KMS-11 (cell line): ENCODE measurements at regions not wholly inside any gene's neighbourhood (a gene's known extent, or its start where the extent isn't known, plus 50 kb on each side); places are given as distances from the start of the nearest gene placed in this dataset.

ENCODE experiments used
- H2AFZ ChIP-seq: fragments of 200-600 bp; sonication (generic); 2 replicates; pipeline ENCODE4 v1.6.1; 2016; ENCODE audit warnings: antibody characterized with exemption, mixed run types, low read depth
- H3K27ac ChIP-seq: fragments of 200-600 bp; sonication (generic); 2 replicates; pipeline ENCODE4 v1.6.1; 2016; ENCODE audit warnings: mild to moderate bottlenecking, mixed run types
- H3K27me3 ChIP-seq: fragments of 200-600 bp; sonication (generic); 2 replicates; pipeline ENCODE4 v1.6.1; 2017; ENCODE audit warnings: mild to moderate bottlenecking, low read depth, mixed run types, moderate library complexity; ENCODE audit not compliant: insufficient read depth
- H3K36me3 ChIP-seq: fragments of 200-600 bp; sonication (generic); 2 replicates; pipeline ENCODE4 v1.6.1; 2017; ENCODE audit warnings: mild to moderate bottlenecking, mixed run types; ENCODE audit not compliant: insufficient read depth
- H3K4me1 ChIP-seq: fragments of 200-600 bp; sonication (generic); 2 replicates; pipeline ENCODE4 v1.6.1; 2016; ENCODE audit warnings: mild to moderate bottlenecking, low read depth, mixed run types; ENCODE audit not compliant: poor library complexity, severe bottlenecking
- H3K4me2 ChIP-seq: fragments of 200-600 bp; sonication (generic); 2 replicates; pipeline ENCODE4 v1.7.0; 2016; ENCODE audit warnings: mild to moderate bottlenecking, mixed run types
- H3K4me3 ChIP-seq: fragments of 200-600 bp; sonication (generic); IDR thresholded peaks from 2 replicates; pipeline ENCODE4 v1.6.1; 2017; ENCODE audit warnings: low read depth, low read length, mixed read lengths; ENCODE audit not compliant: insufficient read depth
- H3K79me2 ChIP-seq: fragments of 200-600 bp; sonication (generic); 2 replicates; pipeline ENCODE4 v1.6.1; 2016; ENCODE audit warnings: low read depth, mixed run types; ENCODE audit not compliant: insufficient read depth
- H3K9ac ChIP-seq: fragments of 200-600 bp; sonication (generic); 2 replicates; pipeline ENCODE4 v1.6.1; 2016; ENCODE audit warnings: mild to moderate bottlenecking, mixed run types
- H4K20me1 ChIP-seq: fragments of 200-600 bp; sonication (generic); 2 replicates; pipeline ENCODE4 v1.6.1; 2016; ENCODE audit warnings: mild to moderate bottlenecking, mixed run types; ENCODE audit not compliant: insufficient read depth
- CTCF ChIP-seq: fragments of 200-600 bp; sonication (generic); conservative IDR thresholded peaks from 2 replicates; pipeline ENCODE4 v1.6.1; 2017; ENCODE audit warnings: low read depth, mild to moderate bottlenecking, antibody characterized with exemption, low read length, moderate library complexity, mixed read lengths

- Histone ChIP-seq H3K27me3 (no peaks in the 10 kb centered on the region), H2AFZ (no peak overlapping the region)
Observed at GRCh38 chr16:62755938-62756337, 719.7 kb upstream of the CDH8 start.

GRCh38 chr16:62752854-62753253 lies 716.6 kb upstream of the CDH8 start:
- Histone ChIP-seq H3K36me3 (no peaks in the 10 kb centered on the region), H3K27me3 (no peaks in the 10 kb centered on the region), H3K27ac (no peak overlapping the region), H3K4me2 (no peak overlapping the region), H3K79me2 (no peaks in the 10 kb centered on the region), H3K4me1 (peaks cover 10% of the 10 kb centered on the region), H4K20me1 (no peaks in the 10 kb centered on the region), H2AFZ (no peak overlapping the region), H3K9ac (no peak overlapping the region), H3K4me3 (no peak overlapping the region)
- TF ChIP-seq CTCF: no peak

More at GRCh38 chr16:62755938-62756337, 719.7 kb upstream of the CDH8 start:
- TF ChIP-seq CTCF: no peak
- Histone ChIP-seq H3K36me3 (no peaks in the 10 kb centered on the region), H3K4me3 (no peak overlapping the region), H3K4me1 (peaks cover 8% of the 10 kb centered on the region), H3K4me2 (no peak overlapping the region), H3K9ac (no peak overlapping the region), H3K27ac (no peak overlapping the region), H4K20me1 (no peaks in the 10 kb centered on the region), H3K79me2 (no peaks in the 10 kb centered on the region)

GRCh38 chr16:62751218-62751617 lies 715.0 kb upstream of the CDH8 start:
- H3K4me2 ChIP-seq: no peak overlapping the region
- no peak overlapping the region for H2AFZ ChIP-seq
- no peaks in the 10 kb centered on the region for H3K27me3 ChIP-seq
- H4K20me1 ChIP-seq: no peaks in the 10 kb centered on the region
- H3K4me3 ChIP-seq: no peak overlapping the region
- H3K79me2 ChIP-seq: no peaks in the 10 kb centered on the region
- no peak for TF ChIP-seq CTCF
- no peak overlapping the region for H3K9ac ChIP-seq
- H3K4me1 ChIP-seq: peaks cover 10% of the 10 kb centered on the region
- no peaks in the 10 kb centered on the region for H3K36me3 ChIP-seq
- H3K27ac ChIP-seq: no peak overlapping the region

- peaks cover 9% of the 10 kb centered on the region for H3K4me1 ChIP-seq
- H4K20me1 ChIP-seq: no peaks in the 10 kb centered on the region
- H2AFZ ChIP-seq: no peak overlapping the region
- no peak overlapping the region for H3K27ac ChIP-seq
- no peak overlapping the region for H3K4me3 ChIP-seq
- H3K9ac ChIP-seq: no peak overlapping the region
- H3K79me2 ChIP-seq: no peaks in the 10 kb centered on the region
- H3K4me2 ChIP-seq: no peak overlapping the region; the same call in 1 of the 2 replicates
- TF ChIP-seq CTCF: no peak
- H3K27me3 ChIP-seq: no peaks in the 10 kb centered on the region
- no peaks in the 10 kb centered on the region for H3K36me3 ChIP-seq
Observed at GRCh38 chr16:62741692-62742091, 705.5 kb upstream of the CDH8 start.
